GM10248 (cell line): ENCODE measurements at regions not wholly inside any gene's neighbourhood (a gene's known extent, or its start where the extent isn't known, plus 50 kb on each side); places are given as distances from the start of the nearest gene placed in this dataset.
"Not testable (repeated sequence)": the region's sequence is repeated elsewhere in the genome, so short reads cannot be mapped to it uniquely, and the experiment has no call there.

ENCODE experiments used
- CTCF ChIA-PET: fragments of 300-600 bp; sonication (Branson Sonifier 250); formaldehyde crosslinking; extraction: SDS; loops from one replicate; lab custom pipeline; 2021; ENCODE audit warnings: antibody characterized with exemption; lab: Yijun Ruan, JAX
- POLR2A ChIA-PET: fragments of 350-650 bp; sonication (Branson Sonifier 250); formaldehyde crosslinking; extraction: SDS; loops from one replicate; lab custom pipeline; 2020; ENCODE audit warnings: antibody characterized with exemption; lab: Yijun Ruan, JAX
- DNase-seq: peaks from one replicate; pipeline ENCODE4 v3.0.0; 2012; ENCODE audit errors: extremely low spot score
- TF ChIP-seq, protein P1 (sequence below): IDR thresholded peaks from 2 replicates; pipeline ENCODE4 v1.5.1; 2012; ENCODE audit warnings: mild to moderate bottlenecking, low read depth; ENCODE audit errors: extremely low read depth, missing control alignments, control extremely low read depth

DNA sequence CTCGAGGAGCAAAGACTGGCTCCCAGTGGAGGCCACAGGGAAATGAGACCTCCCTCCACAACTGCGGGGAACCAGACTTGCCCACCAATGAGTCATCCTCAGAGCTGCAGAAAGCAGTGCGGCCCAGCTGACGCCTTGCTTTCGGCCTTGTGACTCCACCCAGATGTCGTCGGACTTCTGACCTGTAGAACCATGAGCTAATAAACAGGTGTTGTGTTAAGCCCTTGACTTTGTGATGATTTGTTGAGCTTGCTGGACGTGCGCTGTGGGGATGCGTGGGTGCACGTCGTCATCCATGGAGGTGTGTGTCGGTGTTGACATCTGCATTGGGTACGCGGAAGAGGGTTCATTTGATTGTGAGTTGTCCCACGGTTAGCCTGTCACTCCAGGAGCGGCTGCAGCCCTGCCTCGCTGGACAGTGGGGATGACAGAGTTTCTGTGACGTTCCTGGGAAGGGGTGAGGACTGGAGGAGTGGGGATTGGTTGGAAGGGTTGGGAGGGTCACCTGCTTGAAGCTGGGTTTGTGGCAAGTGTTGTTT is 154.1 kb downstream of the SH3BP4 start:
- POLR2A ChIA-PET: no interaction called here
- no peak for DNase-seq
- TF ChIP-seq, protein P1, sequence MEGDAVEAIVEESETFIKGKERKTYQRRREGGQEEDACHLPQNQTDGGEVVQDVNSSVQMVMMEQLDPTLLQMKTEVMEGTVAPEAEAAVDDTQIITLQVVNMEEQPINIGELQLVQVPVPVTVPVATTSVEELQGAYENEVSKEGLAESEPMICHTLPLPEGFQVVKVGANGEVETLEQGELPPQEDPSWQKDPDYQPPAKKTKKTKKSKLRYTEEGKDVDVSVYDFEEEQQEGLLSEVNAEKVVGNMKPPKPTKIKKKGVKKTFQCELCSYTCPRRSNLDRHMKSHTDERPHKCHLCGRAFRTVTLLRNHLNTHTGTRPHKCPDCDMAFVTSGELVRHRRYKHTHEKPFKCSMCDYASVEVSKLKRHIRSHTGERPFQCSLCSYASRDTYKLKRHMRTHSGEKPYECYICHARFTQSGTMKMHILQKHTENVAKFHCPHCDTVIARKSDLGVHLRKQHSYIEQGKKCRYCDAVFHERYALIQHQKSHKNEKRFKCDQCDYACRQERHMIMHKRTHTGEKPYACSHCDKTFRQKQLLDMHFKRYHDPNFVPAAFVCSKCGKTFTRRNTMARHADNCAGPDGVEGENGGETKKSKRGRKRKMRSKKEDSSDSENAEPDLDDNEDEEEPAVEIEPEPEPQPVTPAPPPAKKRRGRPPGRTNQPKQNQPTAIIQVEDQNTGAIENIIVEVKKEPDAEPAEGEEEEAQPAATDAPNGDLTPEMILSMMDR: no peak
- CTCF ChIA-PET: interaction anchor here (2.9 kb wide), 1 partner anchor 11 kb away, joined by 14 read pairs; no protein-coding TSS in a partner anchor

DNA sequence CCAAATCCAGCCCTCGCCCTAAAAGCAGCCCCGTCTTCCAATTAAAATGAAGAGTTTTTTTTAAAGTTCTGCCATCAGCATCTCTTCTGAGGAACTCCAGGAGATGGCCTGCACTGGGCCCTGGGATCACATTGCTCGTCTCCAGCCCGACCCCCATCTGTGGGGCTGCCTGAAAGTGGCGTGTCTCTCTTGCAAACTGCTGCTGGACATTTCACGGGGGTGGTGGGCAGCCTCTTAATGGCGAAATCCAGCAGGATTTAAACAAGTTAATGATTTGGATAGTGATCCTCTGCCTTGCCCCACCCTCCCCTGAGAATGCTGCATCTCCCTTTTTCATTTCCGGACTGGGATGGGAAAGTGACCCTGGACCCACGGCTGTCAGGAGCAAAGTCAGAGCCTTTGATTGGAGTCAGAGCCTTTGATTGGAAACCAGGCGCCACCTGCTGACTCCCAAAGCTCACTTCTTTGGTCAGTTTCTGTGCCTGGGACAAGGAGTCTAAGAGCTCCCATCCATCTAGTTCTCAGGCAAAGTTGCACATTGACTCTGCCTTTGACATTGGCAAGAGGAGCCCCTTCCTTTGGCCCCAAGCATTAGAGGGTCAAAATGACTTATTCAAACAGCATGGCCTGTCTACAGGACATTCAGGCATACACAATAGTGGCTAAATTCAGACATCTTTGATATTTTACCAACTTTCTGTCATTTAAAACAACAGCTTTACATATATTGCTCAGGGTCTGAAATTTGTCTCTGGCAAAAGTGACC is 155.2 kb downstream of the SH3BP4 start:
- POLR2A ChIA-PET: no interaction called here
- peak; percentile 48 for DNase-seq
- CTCF ChIA-PET: interaction anchor here (1.0 to 2.9 kb wide), 5 partner anchors 9 to 562 kb away, joined by 3 to 14 read pairs (median 7); no protein-coding TSS in a partner anchor
- TF ChIP-seq, protein P1: peak; percentile 27

DNA sequence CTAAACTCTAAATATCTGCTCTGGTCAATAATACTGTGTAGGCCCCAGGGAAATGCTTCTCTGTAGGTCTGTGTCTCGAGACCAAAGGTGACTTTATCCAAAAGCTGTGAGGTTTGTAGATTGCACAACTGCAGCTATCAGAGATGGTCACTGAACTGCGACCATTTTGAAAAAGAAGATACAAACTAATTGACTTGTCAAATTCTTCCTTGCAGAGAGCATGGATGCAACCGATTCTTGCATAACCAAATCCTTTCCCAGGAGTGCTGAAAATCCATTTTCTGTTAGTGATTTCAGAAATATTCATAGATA is 155.8 kb downstream of the SH3BP4 start:
- TF ChIP-seq, protein P1: no peak
- ChIA-PET POLR2A (no interaction called here), CTCF (interaction anchor here (1.0 to 2.9 kb wide), 5 partner anchors 9 to 562 kb away, joined by 3 to 14 read pairs (median 7); no protein-coding TSS in a partner anchor)
- no peak for DNase-seq

DNA sequence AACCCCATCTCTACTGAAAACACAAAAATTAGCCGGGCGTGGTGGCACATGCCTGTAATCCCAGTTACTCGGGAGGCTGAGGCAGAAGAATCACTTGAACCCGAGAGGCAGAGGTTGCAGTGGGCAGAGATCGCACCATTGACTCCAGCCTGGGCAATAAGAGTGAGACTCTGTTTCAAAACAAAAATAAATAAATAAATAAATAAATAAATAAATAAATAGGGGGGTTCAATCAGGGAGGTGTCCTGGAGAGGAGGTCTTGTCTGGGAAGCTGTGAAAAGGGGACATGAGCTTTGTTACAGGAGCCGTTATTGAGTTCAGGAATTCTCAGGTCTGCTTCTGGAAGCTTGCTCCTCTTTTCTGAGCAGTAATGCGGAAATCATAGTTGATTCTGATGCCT is 157.7 kb downstream of the SH3BP4 start:
- POLR2A ChIA-PET, DNase-seq: not testable (repeated sequence)
- CTCF ChIA-PET: interaction anchor here (1.0 to 1.9 kb wide), 2 partner anchors 10 to 562 kb away, joined by 4 read pairs; no protein-coding TSS in a partner anchor

DNA sequence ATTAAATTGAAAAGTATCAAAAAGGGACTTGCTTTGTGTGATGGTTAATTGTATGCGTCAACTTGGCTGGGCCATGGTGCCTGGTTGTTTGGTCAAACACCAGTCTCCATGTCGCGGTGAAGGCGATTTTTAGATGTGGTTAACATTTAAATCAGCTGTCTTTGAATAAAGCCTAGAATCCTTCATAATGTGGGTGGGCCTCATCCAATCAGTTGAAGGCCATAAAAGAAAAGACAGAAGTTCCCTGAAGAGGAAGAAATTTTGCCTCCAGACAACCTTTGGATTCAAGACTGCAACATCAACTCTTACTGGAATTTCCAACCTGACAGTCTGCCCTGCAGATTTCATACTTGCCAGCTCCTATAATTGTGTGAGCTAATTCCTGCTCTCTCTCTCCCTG is 160.5 kb downstream of the SH3BP4 start:
- TF ChIP-seq, protein P1: no peak
- POLR2A ChIA-PET: no interaction called here
- CTCF ChIA-PET: interaction anchor here (2.4 kb wide), 1 partner anchor 567 kb away, joined by 7 read pairs; no protein-coding TSS in a partner anchor
- DNase-seq: no peak

DNA sequence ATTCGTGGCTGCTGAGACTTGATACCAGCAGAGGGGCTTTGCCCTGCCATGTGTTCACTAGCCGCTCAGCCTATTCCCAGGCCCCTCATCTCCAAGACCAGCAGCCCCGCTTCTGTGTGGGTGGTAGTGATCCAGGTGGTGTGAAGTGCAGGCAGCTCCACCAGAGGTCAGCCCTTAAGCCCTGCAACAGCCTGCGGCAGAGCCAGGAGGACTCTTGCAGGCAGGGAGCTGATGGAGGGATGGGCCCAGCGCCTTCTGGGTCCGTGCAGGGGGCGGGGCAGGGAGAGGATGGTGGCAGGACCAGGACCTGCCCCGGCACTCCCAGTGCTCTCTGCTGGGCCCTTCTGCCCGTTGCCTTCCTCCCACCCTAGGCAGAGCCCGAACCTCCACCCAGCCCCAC is 162.0 kb downstream of the SH3BP4 start:
- TF ChIP-seq, protein P1: no peak
- ChIA-PET CTCF (interaction anchor here (1.1 kb wide), 1 partner anchor 632 kb away, joined by 3 read pairs; no protein-coding TSS in a partner anchor), POLR2A (no interaction called here)
- DNase-seq: no peak

DNA sequence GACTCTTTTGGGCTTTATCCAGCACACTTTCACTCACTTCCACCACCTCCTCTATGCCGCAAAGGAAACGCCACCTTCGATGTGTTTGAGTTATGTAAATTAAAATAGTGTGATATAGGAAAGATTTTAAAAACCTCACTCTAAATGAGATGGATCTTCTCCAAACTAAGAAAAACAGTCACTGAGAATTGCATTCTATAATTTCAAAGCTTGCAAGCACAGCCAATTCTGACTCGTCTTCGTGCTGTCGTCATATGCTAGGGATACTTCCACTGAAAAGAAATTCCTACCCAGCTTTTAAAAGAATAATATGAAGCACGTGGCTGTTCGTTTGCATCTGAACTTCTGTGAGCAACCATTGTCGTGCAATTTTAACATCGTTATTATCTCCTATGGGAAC is 162.5 kb downstream of the SH3BP4 start:
- ChIA-PET POLR2A (no interaction called here), CTCF (no interaction called here)
- TF ChIP-seq, protein P1: no peak
- DNase-seq: no peak
